SJCRH30 (cell line): ENCODE measurements at regions not wholly inside any gene's neighbourhood (a gene's known extent, or its start where the extent isn't known, plus 50 kb on each side); places are given as distances from the start of the nearest gene placed in this dataset.
A peak's percentile ranks its signal among the peaks of the same experiment; 100 is the strongest.

Experiments
- DNase-seq, 2 experiments: peaks; one replicate each; pipeline ENCODE4 v3.0.0-alpha.2; 2015 to 2020
- H3K27ac ChIP-seq: fragments of 250-450 bp; sonication (Bioruptor Pico); 2 replicates; pipeline ENCODE4 v1.5.1; 2020; ENCODE audit warnings: mild to moderate bottlenecking, moderate library complexity
- H3K27me3 ChIP-seq: fragments of 250-450 bp; sonication (Bioruptor Pico); 2 replicates; pipeline ENCODE4 v1.5.1; 2020; ENCODE audit warnings: mild to moderate bottlenecking, moderate library complexity
- H3K36me3 ChIP-seq: fragments of 250-450 bp; sonication (Bioruptor Pico); 2 replicates; pipeline ENCODE4 v1.5.1; 2020; ENCODE audit warnings: mild to moderate bottlenecking, moderate library complexity
- H3K4me1 ChIP-seq: fragments of 250-450 bp; sonication (Bioruptor Pico); 2 replicates; pipeline ENCODE4 v1.5.1; 2020; ENCODE audit warnings: mild to moderate bottlenecking, moderate library complexity
- H3K4me3 ChIP-seq: fragments of 250-450 bp; sonication (Bioruptor Pico); 2 replicates; pipeline ENCODE4 v1.5.1; 2020; ENCODE audit warnings: mild to moderate bottlenecking, moderate library complexity
- H3K9me3 ChIP-seq: fragments of 250-450 bp; sonication (Bioruptor Pico); replicated peaks from 2 replicates; pipeline ENCODE4 v1.5.1; 2020; ENCODE audit warnings: mild to moderate bottlenecking, moderate library complexity

- Histone ChIP-seq H3K4me3 (no peak overlapping the region), H3K4me1 (peaks cover 6% of the 10 kb centered on the region; the same call in 1 of the 2 replicates), H3K27me3 (no peaks in the 10 kb centered on the region), H3K9me3 (no peaks in the 10 kb centered on the region; the same call in 1 of the 2 replicates), H3K36me3 (no peaks in the 10 kb centered on the region), H3K27ac (no peak overlapping the region)
- no peak for DNase-seq
Observed at GRCh38 chr1:67615886-67616285, 69.1 kb upstream of the GADD45A start.

DNA sequence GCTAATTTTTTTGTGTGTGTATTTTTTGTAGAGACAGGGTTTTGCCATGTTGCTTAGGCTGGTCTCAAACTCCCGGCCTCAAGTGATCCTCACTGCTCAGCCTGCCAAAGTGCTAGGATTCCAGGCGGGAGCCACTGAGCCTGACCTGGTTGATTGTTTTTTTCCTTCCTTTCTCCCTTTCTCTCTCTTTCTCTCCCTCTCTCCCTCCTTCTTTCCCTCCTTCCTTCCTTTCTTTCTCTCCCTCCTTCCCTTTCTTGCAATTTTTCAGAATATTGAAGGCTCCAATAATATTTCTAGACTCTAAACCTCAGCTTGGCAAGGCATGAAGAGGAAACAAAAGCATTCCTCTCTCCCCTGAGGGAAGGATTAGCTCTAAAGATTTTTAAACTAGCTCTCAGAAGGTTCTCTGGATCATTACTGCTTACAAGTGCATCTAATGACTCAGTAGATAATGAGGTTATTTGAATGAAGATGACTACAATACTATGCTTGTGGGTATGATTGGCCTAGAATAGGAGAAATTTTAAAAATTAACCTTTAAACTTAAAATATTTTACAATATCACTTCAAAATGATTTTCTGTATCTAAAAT lies 68.5 kb upstream of the GADD45A start:
- Histone ChIP-seq H3K27me3 (no peaks in the 10 kb centered on the region), H3K27ac (no peak overlapping the region), H3K9me3 (no peaks in the 10 kb centered on the region; the same call in 1 of the 2 replicates), H3K36me3 (no peaks in the 10 kb centered on the region), H3K4me3 (no peak overlapping the region), H3K4me1 (peaks cover 6% of the 10 kb centered on the region; the same call in 1 of the 2 replicates)
- no peak for DNase-seq

- Histone ChIP-seq H3K36me3 (no peaks in the 10 kb centered on the region), H3K27me3 (no peaks in the 10 kb centered on the region), H3K27ac (peak overlapping the region; percentile 10; the same call in 1 of the 2 replicates), H3K4me3 (peak overlapping the region; percentile 39), H3K9me3 (no peaks in the 10 kb centered on the region; the same call in 1 of the 2 replicates), H3K4me1 (peaks cover 20% of the 10 kb centered on the region)
- peak in 1 of 2 experiments; percentile 48 for DNase-seq
Observed at GRCh38 chr1:67618285-67619018, 66.5 kb upstream of the GADD45A start.

DNA sequence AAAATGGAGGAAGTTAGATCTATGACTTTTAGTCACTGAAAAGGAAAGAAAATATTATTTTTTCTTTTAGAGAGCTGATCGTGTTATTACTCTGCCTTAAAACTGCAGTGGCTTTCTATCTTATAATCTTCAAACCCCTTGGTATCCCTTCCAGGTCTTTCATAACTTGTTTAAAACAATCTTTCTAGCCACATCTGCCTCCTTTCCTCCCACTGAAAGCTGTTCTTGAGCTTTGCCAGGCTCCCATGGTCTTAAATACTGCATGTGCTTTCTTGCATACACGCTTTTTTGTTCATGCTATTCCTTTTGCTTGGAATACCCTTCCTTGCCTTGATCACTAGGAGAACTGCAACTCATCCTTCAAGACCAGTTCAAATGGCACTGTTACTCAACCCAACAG lies 65.9 kb upstream of the GADD45A start:
- Histone ChIP-seq H3K9me3 (no peaks in the 10 kb centered on the region; the same call in 1 of the 2 replicates), H3K4me1 (peaks cover 20% of the 10 kb centered on the region), H3K27me3 (no peaks in the 10 kb centered on the region), H3K36me3 (no peaks in the 10 kb centered on the region), H3K27ac (no peak overlapping the region; the same call in 1 of the 2 replicates), H3K4me3 (peak overlapping the region; percentile 39)
- no peak for DNase-seq

GRCh38 chr1:67623906-67624305 lies 61.1 kb upstream of the GADD45A start:
- Histone ChIP-seq H3K27me3 (no peaks in the 10 kb centered on the region), H3K27ac (no peak overlapping the region), H3K4me3 (no peak overlapping the region), H3K4me1 (peaks cover 20% of the 10 kb centered on the region), H3K36me3 (no peaks in the 10 kb centered on the region), H3K9me3 (no peaks in the 10 kb centered on the region)
- DNase-seq: no peak

GRCh38 chr1:67624680-67625079 lies 60.3 kb upstream of the GADD45A start:
- Histone ChIP-seq H3K27ac (no peak overlapping the region), H3K9me3 (no peaks in the 10 kb centered on the region), H3K27me3 (no peaks in the 10 kb centered on the region), H3K4me3 (no peak overlapping the region), H3K36me3 (no peaks in the 10 kb centered on the region), H3K4me1 (peaks cover 20% of the 10 kb centered on the region)
- no peak for DNase-seq

GRCh38 chr1:67626090-67626860 lies 58.7 kb upstream of the GADD45A start:
- Histone ChIP-seq H3K4me1 (peaks cover 20% of the 10 kb centered on the region), H3K9me3 (no peaks in the 10 kb centered on the region), H3K36me3 (no peaks in the 10 kb centered on the region), H3K27ac (no peak overlapping the region), H3K27me3 (no peaks in the 10 kb centered on the region), H3K4me3 (no peak overlapping the region)
- DNase-seq: peak in 1 of 2 experiments; percentile 36

GRCh38 chr1:67626861-67627235 lies 58.2 kb upstream of the GADD45A start:
- Histone ChIP-seq H3K27me3 (no peaks in the 10 kb centered on the region), H3K9me3 (no peaks in the 10 kb centered on the region), H3K4me1 (peaks cover 20% of the 10 kb centered on the region), H3K27ac (no peak overlapping the region), H3K36me3 (no peaks in the 10 kb centered on the region), H3K4me3 (no peak overlapping the region)
- DNase-seq: no peak

- no peak for DNase-seq
- H3K27ac ChIP-seq: no peak overlapping the region
- no peaks in the 10 kb centered on the region for H3K9me3 ChIP-seq
- no peaks in the 10 kb centered on the region for H3K27me3 ChIP-seq
- no peak overlapping the region for H3K4me3 ChIP-seq
- peaks cover 16% of the 10 kb centered on the region for H3K4me1 ChIP-seq
- no peaks in the 10 kb centered on the region for H3K36me3 ChIP-seq
Observed at GRCh38 chr1:67627336-67627735, 57.7 kb upstream of the GADD45A start.

DNA sequence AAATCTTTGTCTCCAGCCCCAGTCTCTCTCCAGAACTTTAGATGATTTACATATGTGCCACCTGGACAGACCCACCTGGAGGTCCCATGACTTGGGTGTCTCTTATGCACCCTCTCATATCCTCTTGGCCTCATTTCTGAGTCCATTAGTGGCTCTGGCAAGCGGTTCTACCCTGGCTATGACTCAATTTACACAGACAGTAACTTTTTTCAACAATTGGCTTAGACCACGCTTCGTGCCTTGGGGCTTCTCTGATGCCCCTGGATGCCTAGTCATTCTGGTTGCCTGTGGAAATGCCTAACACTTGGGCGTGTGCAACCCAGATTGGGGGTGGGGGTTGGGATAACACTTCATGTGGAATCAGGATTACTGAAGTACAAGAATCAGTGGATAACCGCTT lies 57.1 kb upstream of the GADD45A start:
- Histone ChIP-seq H3K4me1 (peaks cover 11% of the 10 kb centered on the region), H3K4me3 (no peak overlapping the region), H3K27ac (no peak overlapping the region), H3K9me3 (no peaks in the 10 kb centered on the region), H3K36me3 (no peaks in the 10 kb centered on the region), H3K27me3 (no peaks in the 10 kb centered on the region)
- DNase-seq: no peak

DNA sequence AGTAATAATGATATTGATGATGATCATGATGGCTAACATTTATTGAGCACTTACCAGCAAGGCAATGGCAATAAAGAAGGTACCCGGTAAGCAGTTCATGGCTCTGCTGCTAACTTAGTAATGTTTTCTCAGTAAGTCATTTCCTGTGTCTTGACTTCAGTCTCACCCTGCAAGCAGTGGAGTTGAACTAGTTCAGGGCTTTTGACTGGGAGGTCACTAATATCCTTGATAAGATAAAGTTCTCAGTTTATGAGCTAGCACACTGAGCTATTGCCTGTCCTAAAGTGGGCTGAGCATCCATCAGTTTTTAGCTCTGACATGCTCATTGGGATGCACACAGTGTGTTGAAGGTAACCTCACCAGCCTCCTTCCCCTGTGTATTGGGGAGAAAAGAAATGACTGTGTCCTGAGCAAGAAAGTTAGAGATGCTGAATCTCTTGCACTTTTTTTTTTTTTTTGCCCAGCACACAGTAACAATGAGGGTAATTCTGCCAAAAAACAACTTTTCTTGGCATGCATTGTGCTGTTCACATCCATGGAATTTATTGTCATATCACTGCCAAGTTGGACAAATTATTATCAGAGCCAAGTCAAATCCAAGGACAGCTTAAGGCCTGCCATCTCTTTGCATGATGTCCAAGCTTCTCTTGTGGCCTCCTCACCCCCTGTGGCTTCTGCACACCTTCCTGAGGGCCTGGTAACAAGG lies 55.5 kb upstream of the GADD45A start:
- Histone ChIP-seq H3K27ac (no peak overlapping the region), H3K27me3 (no peaks in the 10 kb centered on the region), H3K9me3 (no peaks in the 10 kb centered on the region), H3K36me3 (no peaks in the 10 kb centered on the region), H3K4me3 (no peak overlapping the region), H3K4me1 (peaks cover 7% of the 10 kb centered on the region)
- DNase-seq: no peak

DNA sequence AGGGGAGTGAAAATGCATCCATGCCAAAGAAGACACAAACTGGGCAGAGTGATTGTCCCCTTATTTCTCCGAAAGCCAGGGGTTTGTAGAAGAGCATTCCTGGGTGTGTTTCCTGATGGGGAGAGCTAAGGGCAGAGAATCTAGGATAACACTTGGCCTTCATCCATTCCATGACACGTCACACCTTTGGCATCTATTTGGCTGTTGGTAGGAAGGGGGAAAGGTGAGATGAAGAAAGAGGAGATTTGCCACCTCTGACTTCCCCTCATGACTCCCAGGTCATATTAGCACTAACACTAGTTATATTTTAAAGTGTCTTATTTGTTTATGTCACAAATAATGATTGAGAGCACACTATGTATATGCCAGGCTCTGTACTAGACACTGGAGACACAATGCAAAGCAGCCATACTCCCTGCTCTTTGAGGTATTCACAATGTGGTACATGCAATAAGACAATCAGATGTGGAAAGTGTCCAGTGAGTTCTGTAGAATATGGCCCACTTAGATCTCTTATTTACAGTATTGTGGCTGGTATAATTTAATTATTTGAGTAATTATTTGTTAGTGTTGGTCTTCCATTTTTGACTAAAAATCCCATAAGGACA lies 54.5 kb upstream of the GADD45A start:
- DNase-seq: no peak
- Histone ChIP-seq H3K9me3 (no peaks in the 10 kb centered on the region), H3K27me3 (no peaks in the 10 kb centered on the region), H3K4me3 (no peak overlapping the region), H3K36me3 (no peaks in the 10 kb centered on the region), H3K4me1 (peaks cover 7% of the 10 kb centered on the region), H3K27ac (no peak overlapping the region)

DNA sequence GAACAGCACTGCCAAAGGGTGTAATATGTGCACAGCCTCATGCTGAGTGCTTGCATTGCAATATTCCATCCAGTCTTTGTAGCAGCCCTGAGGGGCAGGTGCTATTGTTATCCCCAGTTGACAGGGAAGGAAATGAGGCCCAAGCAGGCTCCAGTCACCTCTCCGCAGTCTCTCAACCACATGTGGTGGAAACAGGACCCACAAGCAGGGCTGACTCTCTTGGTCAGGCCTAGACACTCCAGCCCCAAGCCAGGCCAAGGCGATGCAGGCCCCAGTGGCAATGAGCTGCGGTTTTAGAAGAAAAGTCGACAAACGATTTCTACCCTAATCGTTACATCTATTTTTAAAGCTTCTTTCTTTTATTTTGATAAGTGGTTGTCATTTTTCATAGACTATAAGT lies 52.6 kb upstream of the GADD45A start:
- H3K27me3 ChIP-seq: no peaks in the 10 kb centered on the region
- H3K9me3 ChIP-seq: no peaks in the 10 kb centered on the region; the same call in 1 of the 2 replicates
- H3K4me3 ChIP-seq: no peak overlapping the region
- no peaks in the 10 kb centered on the region for H3K36me3 ChIP-seq
- no peaks in the 10 kb centered on the region for H3K4me1 ChIP-seq
- DNase-seq: no peak
- H3K27ac ChIP-seq: no peak overlapping the region
